ENCODE measurements at regions not wholly inside any gene's neighbourhood (a gene's known extent, or its start where the extent isn't known, plus 50 kb on each side); places are given as distances from the start of the nearest gene placed in this dataset.
"Not testable (repeated sequence)": the region's sequence is repeated elsewhere in the genome, so short reads cannot be mapped to it uniquely, and the experiment has no call there.

- ChIA-PET CTCF (no interaction called here), POLR2A (no interaction called here)
- TF ChIP-seq RXRA (IDR thresholded peaks at IDR 0.05; ENCODE audit: borderline replicate concordance, low read depth) (no peak), RCOR1 (IDR thresholded peaks at IDR 0.05; ENCODE audit: low read length) (no peak), ZBTB33 (IDR thresholded peaks at IDR 0.05; ENCODE audit: borderline replicate concordance, low read depth) (no peak), MAX (IDR thresholded peaks at IDR 0.05; ENCODE audit: low read depth) (no peak), POLR2AphosphoS5 (IDR thresholded peaks at IDR 0.05; ENCODE audit: low read depth, low read length) (no peak), EZH2phosphoT487 (IDR thresholded peaks at IDR 0.05; ENCODE audit: borderline replicate concordance, low read depth) (no peak)
- TF ChIP-seq, protein P1, sequence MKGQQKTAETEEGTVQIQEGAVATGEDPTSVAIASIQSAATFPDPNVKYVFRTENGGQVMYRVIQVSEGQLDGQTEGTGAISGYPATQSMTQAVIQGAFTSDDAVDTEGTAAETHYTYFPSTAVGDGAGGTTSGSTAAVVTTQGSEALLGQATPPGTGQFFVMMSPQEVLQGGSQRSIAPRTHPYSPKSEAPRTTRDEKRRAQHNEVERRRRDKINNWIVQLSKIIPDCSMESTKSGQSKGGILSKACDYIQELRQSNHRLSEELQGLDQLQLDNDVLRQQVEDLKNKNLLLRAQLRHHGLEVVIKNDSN (IDR thresholded peaks at IDR 0.05; ENCODE audit: borderline replicate concordance, low read depth) = no peak
- no peak overlapping the region for H2AFZ ChIP-seq (ENCODE audit: low read depth)
- H3K79me2 ChIP-seq (ENCODE audit: insufficient read depth) = no peaks in the 10 kb centered on the region
- no peak for DNase-seq
- H3K9me2 ChIP-seq = no peaks in the 10 kb centered on the region
- no peak overlapping the region for H3K27ac ChIP-seq (ENCODE audit: low read depth in 2 of 2, low read length in 1 of 2)
- no peak overlapping the region for H3K4me3 ChIP-seq (ENCODE audit: low read depth in 2 of 2, low read length in 1 of 2)
- no peak overlapping the region for H3K4me2 ChIP-seq
- H3K9ac ChIP-seq = no peak overlapping the region
- H3K9me3 ChIP-seq = no peaks in the 10 kb centered on the region
- H3K36me3 ChIP-seq (replicated peaks in 1 of 2; ENCODE audit: control insufficient read depth in 1 of 2, insufficient read depth in 2 of 2, low read length in 1 of 2) = no peaks in the 10 kb centered on the region
- peaks cover 0 to 8% of the 10 kb centered on the region in 2 experiments; a peak in 2 of 4 replicates for H3K4me1 ChIP-seq (ENCODE audit: control insufficient read depth in 1 of 2, insufficient read depth in 2 of 2, low read depth in 1 of 2, low read length in 1 of 2)
- H3F3A ChIP-seq (replicated peaks; ENCODE audit: insufficient read depth) = peaks cover 3% of the 10 kb centered on the region
- H4K20me1 ChIP-seq (ENCODE audit: insufficient read depth) = no peaks in the 10 kb centered on the region
- no peaks in the 10 kb centered on the region for H3K27me3 ChIP-seq (ENCODE audit: insufficient read depth)
- WGBS (ENCODE audit: low lambda C conversion rate) = 99% methylated on average over 3 of the region's 3 CpGs
Measured at GRCh38 chr6:18039481-18039880, 52.0 kb upstream of the KIF13A start.

GRCh38 chr6:18038235-18038634, 50.8 kb upstream of the KIF13A start:
- H3K79me2 ChIP-seq (ENCODE audit: insufficient read depth); H4K20me1 ChIP-seq (ENCODE audit: insufficient read depth); H3K4me3 ChIP-seq (ENCODE audit: low read depth in 2 of 2, low read length in 1 of 2); H3F3A ChIP-seq (replicated peaks; ENCODE audit: insufficient read depth); H3K27ac ChIP-seq (ENCODE audit: low read depth in 2 of 2, low read length in 1 of 2); H3K9me3 ChIP-seq; H3K9me2 ChIP-seq; H3K36me3 ChIP-seq (replicated peaks in 1 of 2; ENCODE audit: control insufficient read depth in 1 of 2, insufficient read depth in 2 of 2, low read length in 1 of 2); POLR2A ChIA-PET; H3K4me2 ChIP-seq; H2AFZ ChIP-seq (ENCODE audit: low read depth); H3K9ac ChIP-seq; DNase-seq; H3K4me1 ChIP-seq (ENCODE audit: control insufficient read depth in 1 of 2, insufficient read depth in 2 of 2, low read depth in 1 of 2, low read length in 1 of 2); H3K27me3 ChIP-seq (ENCODE audit: insufficient read depth): not testable (repeated sequence)
- CTCF ChIA-PET = interaction anchor here (0.6 kb wide), 1 partner anchor 286 kb away, joined by 3 read pairs; no protein-coding TSS in a partner anchor
- 70% methylated on average over 1 of the region's 1 CpG for WGBS (ENCODE audit: low lambda C conversion rate)

All from SK-N-SH (cell line).